ENCODE measurements at regions not wholly inside any gene's neighbourhood (a gene's known extent, or its start where the extent isn't known, plus 50 kb on each side); places are given as distances from the start of the nearest gene placed in this dataset.

- TF ChIP-seq, protein P1, sequence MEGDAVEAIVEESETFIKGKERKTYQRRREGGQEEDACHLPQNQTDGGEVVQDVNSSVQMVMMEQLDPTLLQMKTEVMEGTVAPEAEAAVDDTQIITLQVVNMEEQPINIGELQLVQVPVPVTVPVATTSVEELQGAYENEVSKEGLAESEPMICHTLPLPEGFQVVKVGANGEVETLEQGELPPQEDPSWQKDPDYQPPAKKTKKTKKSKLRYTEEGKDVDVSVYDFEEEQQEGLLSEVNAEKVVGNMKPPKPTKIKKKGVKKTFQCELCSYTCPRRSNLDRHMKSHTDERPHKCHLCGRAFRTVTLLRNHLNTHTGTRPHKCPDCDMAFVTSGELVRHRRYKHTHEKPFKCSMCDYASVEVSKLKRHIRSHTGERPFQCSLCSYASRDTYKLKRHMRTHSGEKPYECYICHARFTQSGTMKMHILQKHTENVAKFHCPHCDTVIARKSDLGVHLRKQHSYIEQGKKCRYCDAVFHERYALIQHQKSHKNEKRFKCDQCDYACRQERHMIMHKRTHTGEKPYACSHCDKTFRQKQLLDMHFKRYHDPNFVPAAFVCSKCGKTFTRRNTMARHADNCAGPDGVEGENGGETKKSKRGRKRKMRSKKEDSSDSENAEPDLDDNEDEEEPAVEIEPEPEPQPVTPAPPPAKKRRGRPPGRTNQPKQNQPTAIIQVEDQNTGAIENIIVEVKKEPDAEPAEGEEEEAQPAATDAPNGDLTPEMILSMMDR (IDR thresholded peaks at IDR 0.05; ENCODE audit: low read depth, low read length) = no peak
- TF ChIP-seq EZH2phosphoT487 (IDR thresholded peaks at IDR 0.05; ENCODE audit: low read depth) = no peak
Observed at GRCh38 chr16:85173146-85173980, 61.1 kb upstream of the CIBAR2 start.
